Fibroblast of skin of right biceps (primary cell): ENCODE measurements at regions not wholly inside any gene's neighbourhood (a gene's known extent, or its start where the extent isn't known, plus 50 kb on each side); places are given as distances from the start of the nearest gene placed in this dataset.

Experiments used
- DNase-seq: peaks from one replicate; pipeline ENCODE4 v3.0.0-alpha.2; 2013

GRCh38 chr11:69415411-69416142 is 65.9 kb upstream of the LINC01488 start:
- no peak for DNase-seq

GRCh38 chr11:69416143-69416515 is 65.3 kb upstream of the LINC01488 start:
- DNase-seq, result no peak

- DNase-seq, result peak; percentile 40
These were observed 64.4 kb upstream of the LINC01488 start for GRCh38 chr11:69416762-69417698.

- no peak for DNase-seq
These were observed 63.8 kb upstream of the LINC01488 start for GRCh38 chr11:69417699-69418085.

- DNase-seq, result no peak
These were observed 62.7 kb upstream of the LINC01488 start for GRCh38 chr11:69418576-69419296.

- DNase-seq, result peak; percentile 29
These were observed 61.6 kb upstream of the LINC01488 start for GRCh38 chr11:69419662-69420395.

- DNase-seq, result no peak
These were observed 58.8 kb upstream of the LINC01488 start for GRCh38 chr11:69422645-69423044.

- no peak for DNase-seq
These were observed 58.3 kb upstream of the LINC01488 start for GRCh38 chr11:69423181-69423580.

- no peak for DNase-seq
These were observed 57.7 kb upstream of the LINC01488 start for GRCh38 chr11:69423611-69424385.

- DNase-seq, result no peak
These were observed 56.7 kb upstream of the LINC01488 start for GRCh38 chr11:69424748-69425147.

- DNase-seq, result no peak
These were observed 56.0 kb upstream of the LINC01488 start for GRCh38 chr11:69425444-69425843.

GRCh38 chr11:69425895-69426544 is 55.4 kb upstream of the LINC01488 start:
- no peak for DNase-seq

- DNase-seq, result no peak
These were observed 54.1 kb upstream of the LINC01488 start for GRCh38 chr11:69427337-69427736.

- no peak for DNase-seq
These were observed 53.3 kb upstream of the LINC01488 start for GRCh38 chr11:69427906-69428880.

- no peak for DNase-seq
These were observed 51.6 kb upstream of the LINC01488 start for GRCh38 chr11:69429716-69430491.

GRCh38 chr11:69430566-69430965 is 50.9 kb upstream of the LINC01488 start:
- DNase-seq, result no peak

- DNase-seq, result no peak
These were observed 50.3 kb upstream of the LINC01488 start for GRCh38 chr11:69431136-69431535.
